Stomach (tissue), 4 donors: ENCODE measurements at regions not wholly inside any gene's neighbourhood (a gene's known extent, or its start where the extent isn't known, plus 50 kb on each side); places are given as distances from the start of the nearest gene placed in this dataset.

Source experiments
- CTCF ChIP-seq, 7 experiments: fragments of 450-650 bp in 4 of 7; fragments of 200-600 bp in 3 of 7; sonication (generic) in 3 of 7; IDR thresholded peaks; one replicate each; pipeline ENCODE4 v1.5.1; 2016 to 2019; ENCODE audit warnings: antibody characterized with exemption in 7 of 7, control low read depth in 2 of 7, mild to moderate bottlenecking in 1 of 7
- EP300 ChIP-seq: sonication (generic); formaldehyde crosslinking; IDR thresholded peaks from one replicate; pipeline ENCODE4 v1.6.1; 2017; ENCODE audit warnings: antibody characterized with exemption
- POLR2A ChIP-seq, 4 donors: fragments of 450-650 bp; IDR thresholded peaks; one replicate each; pipeline ENCODE4 v1.6.1; 2016; ENCODE audit warnings: antibody characterized with exemption in 4 of 4, control low read depth in 2 of 4, mild to moderate bottlenecking in 1 of 4, moderate library complexity in 1 of 4

GRCh38 chr11:112880495-112880894 lies 80.7 kb upstream of the NCAM1 start:
- TF ChIP-seq CTCF (IDR thresholded peaks at IDR 0.05) = no peak
- no peak for TF ChIP-seq EP300
- no peak for TF ChIP-seq POLR2A (IDR thresholded peaks at IDR 0.05)
